GM12891 (cell line): ENCODE measurements at regions not wholly inside any gene's neighbourhood (a gene's known extent, or its start where the extent isn't known, plus 50 kb on each side); places are given as distances from the start of the nearest gene placed in this dataset.

Experiments
- PAX5 ChIP-seq: IDR thresholded peaks from 2 replicates; pipeline ENCODE4 v1.6.1; 2011; ENCODE audit warnings: low read length, moderate library complexity, mild to moderate bottlenecking; ENCODE audit not compliant: insufficient read depth, severe bottlenecking
- POLR2A ChIP-seq: IDR thresholded peaks from 2 replicates; pipeline ENCODE4 v1.6.1; 2011; ENCODE audit warnings: low read depth, low read length, control low read depth
- POLR2AphosphoS5 ChIP-seq: IDR thresholded peaks from 2 replicates; pipeline ENCODE4 v1.6.1; 2011; ENCODE audit warnings: low read depth, low read length, control low read depth
- POU2F2 ChIP-seq: IDR thresholded peaks from 2 replicates; pipeline ENCODE4 v1.6.1; 2011; ENCODE audit warnings: low read depth, mild to moderate bottlenecking, control low read depth, low read length, moderate library complexity
- SPI1 ChIP-seq: IDR thresholded peaks from 2 replicates; pipeline ENCODE4 v1.6.1; 2011; ENCODE audit warnings: low read depth, low read length, control low read depth
- TAF1 ChIP-seq: IDR thresholded peaks from 2 replicates; pipeline ENCODE4 v1.6.1; 2011; ENCODE audit warnings: low read depth, low read length, control low read depth

- TF ChIP-seq TAF1 = no peak
- TF ChIP-seq POLR2A = no peak
- TF ChIP-seq POU2F2 = no peak
- no peak for TF ChIP-seq POLR2AphosphoS5
- no peak for TF ChIP-seq SPI1
- TF ChIP-seq PAX5 = no peak
These were observed 67.0 kb upstream of the BACE2 start for GRCh38 chr21:41100826-41101550.
